ENCODE measurements at regions not wholly inside any gene's neighbourhood (a gene's known extent, or its start where the extent isn't known, plus 50 kb on each side); places are given as distances from the start of the nearest gene placed in this dataset.
A peak's percentile ranks its signal among the peaks of the same experiment; 100 is the strongest.

DNA sequence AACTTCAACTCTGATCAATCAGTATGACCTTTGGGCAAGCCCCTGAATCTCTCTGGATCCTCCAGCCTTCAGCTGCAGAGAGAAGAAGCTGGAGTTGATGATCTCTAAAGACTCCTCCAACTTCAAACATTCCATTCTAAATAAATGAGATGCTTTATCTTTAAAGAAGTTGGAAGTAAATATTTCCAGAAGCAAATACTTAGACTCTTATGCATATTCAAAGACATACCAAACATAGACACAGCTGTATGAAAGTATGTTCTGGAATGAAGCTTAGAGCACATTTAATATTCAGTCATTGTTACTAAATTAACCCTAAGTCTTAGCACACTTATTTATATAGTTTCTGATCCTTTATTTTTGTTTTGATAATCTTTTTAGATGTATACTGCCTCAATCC is 77.6 kb upstream of the ACP3 start:
- no peak for DNase-seq

DNA sequence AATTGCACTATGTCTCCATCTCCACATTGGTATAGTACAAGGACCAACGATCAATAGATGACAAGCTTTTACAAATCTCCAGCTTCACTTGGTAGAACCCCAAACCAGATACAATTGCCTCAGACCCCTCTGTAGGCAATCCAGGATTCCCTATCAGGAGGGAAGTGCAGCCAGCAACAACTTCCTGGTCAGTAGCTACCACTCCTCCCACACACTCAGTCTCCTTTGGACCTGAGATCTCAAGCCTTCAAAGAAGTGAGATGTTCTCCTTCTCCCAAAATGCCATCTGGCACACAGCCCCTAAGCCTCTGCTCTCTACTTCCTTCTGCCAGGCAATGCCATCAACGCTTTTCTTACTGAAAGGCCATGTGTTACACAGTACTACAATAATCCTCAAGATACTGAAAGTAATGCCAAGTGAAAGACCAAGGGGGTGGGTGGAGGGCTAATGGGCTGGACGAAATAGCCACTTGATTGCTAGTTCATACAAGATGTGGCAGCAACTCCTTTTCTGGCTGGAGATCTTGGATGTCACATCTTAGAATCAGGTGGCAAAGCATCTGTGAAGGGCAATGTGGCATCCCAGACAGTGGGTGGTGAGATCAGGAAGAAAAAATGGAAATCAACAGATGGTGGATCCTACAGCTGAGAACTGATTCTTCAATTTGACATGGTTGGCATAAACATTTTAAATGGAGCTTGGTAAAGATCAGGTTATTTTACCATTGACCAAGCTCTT is 75.3 kb upstream of the ACP3 start:
- DNase-seq: no peak

GRCh38 chr3:132242790-132243189 is 74.4 kb upstream of the ACP3 start:
- DNase-seq: no peak

DNA sequence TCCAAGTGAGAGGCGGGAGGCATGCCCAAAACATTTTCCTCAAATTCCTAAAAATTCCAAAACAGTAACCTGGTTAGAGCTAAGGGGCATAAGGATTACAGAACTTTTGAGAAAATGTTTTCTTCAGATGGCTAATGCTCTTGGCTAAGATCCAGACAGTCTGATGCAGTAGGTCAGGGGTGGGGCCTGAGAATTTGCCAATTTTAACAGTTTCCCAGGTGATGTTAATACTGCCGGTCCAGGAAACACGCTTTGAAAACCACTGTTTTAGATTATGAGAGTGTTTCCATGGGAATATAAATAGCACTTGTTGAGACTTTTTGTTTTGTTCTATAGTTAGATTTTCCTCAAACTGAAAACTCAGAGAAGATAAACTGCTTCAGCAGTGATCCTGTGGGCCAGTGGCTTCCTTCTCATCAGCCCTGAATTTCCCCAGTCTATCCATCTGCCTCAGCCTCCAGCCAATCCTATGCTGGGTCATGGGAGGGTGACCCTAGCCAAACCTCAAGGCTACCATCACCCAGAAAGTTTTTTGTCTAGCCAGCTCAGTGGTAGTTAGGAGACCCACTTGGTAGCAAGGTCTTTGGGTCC is 71.6 kb upstream of the ACP3 start:
- no peak for DNase-seq

DNA sequence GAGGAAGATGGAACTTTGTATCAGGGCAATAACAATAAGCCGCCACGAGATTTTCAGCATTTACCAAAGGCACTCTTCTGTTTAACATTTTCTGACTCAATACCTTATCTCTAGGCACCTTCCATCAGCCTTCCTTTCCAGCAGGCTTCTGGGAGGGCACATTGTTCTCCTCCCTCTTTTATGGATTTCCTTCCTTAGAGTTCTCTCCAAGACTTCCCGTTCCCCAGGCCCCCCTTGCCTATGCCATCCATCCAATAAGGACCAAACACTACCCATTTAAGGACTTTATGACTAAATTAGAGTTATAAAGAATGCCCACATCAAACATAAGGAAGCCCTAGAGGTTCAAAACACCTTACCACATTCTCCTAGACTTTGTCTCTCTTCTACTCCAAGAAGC is 71.0 kb upstream of the ACP3 start:
- DNase-seq: no peak

GRCh38 chr3:132247211-132247610 is 70.0 kb upstream of the ACP3 start:
- DNase-seq: no peak

DNA sequence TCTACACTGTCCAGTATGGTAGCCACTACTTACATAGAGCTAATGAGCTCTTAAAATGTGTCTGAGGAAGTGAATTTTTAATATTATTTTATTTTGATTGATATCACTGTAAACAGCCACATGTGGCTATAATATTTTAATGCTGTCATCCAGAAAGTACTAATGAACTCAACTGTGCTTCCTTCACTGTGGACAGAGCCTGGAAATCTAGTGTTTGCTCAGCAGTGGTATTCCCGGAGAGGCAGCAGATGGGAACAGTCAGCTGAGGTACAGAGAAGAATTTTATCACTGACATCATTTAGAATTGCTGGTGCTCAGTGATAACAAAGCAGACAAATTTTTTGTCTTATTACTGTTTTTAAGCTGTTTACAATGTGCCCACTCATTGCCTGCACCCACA is 68.7 kb upstream of the ACP3 start:
- no peak for DNase-seq

- peak; percentile 6 for DNase-seq
Observed at GRCh38 chr3:132253262-132253878, 63.8 kb upstream of the ACP3 start.

DNA sequence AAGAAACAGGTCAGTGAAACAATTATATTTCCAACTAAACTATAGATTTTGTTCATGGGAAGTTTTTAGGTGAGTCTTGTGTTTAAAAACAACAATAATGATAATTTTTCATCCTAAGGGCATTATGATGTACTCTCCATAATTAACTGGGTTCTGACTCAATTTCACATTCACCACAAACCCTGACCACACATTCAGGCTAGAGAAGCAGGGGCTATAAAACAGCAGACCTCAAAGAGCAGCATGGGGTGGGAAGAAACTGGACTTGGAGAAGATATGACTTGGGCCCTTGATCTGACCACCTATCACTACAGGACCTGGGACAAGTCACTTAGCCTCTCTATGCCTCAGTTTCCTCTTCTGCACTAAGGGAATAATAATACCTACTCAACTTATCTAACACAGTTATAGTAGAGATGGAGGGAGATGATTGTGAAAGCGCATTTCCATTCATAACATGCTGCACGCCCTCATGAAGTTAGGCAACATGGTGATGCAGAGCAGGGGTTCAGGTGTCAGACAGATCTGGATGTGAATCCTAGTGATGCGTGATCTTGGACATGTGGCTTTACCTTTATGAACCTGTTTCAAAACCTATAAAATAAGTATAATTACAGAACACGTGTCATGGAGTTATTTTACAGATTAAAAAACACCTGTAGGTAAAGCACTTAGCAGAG is 63.0 kb upstream of the ACP3 start:
- no peak for DNase-seq

- DNase-seq: no peak
Observed at GRCh38 chr3:132255041-132255745, 62.0 kb upstream of the ACP3 start.

DNA sequence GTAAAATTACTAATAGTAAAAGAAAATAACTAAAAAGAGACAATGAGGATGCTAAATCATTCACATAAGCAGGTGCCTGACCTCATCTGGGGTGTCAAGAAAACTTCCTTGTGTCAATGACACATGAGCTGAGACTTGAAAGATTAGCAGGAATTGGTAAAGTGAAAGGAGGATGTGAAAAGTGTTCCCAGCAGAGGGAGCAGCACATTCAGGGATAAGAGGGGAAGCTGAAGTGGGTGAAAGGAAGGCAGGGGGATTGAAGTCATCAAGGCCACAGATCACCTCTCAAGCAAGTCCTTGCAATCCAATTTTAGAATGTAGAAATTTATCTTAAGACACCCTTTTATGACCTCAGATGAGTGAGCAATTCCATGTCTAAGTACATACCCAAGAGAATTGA is 60.2 kb upstream of the ACP3 start:
- DNase-seq: no peak

DNA sequence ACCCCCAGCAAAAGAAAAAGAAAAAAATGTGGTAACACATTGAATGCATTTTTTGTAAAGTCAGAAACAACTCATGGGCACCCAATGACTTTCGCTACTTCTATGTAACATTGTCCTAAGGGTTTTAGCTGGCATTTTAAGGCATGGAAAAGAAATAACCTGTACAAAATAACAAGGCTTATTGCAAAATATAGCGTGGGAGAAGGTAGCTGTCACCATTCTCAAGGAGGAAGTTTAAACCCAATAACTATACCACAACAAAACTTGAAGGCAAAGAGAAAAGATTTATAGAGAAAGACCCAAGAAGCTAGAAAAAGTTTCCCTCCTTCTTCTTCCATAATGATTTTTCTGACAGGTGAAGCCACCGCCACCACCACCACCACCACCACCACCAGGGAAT is 55.7 kb upstream of the ACP3 start:
- DNase-seq: no peak

DNA sequence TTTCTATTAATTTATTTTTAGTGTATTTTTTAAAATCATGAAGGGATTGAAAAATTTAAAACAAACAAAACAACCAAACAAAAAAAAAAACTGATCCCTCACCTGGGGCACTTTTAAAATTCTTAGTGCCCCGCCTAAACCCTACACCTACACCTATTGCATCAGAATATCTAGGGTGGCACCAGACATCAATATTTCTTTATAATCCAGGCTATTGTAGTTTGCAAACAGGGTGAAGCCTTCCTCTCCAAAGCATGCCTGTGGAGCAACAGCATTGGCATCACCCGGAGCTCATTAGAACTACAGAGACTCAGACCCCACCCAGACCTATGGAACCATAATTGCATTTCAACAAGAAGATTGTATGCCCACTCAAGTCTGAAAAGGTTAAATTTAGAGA is 54.9 kb upstream of the ACP3 start:
- no peak for DNase-seq

GRCh38 chr3:132262956-132263355 is 54.3 kb upstream of the ACP3 start:
- DNase-seq: no peak

DNA sequence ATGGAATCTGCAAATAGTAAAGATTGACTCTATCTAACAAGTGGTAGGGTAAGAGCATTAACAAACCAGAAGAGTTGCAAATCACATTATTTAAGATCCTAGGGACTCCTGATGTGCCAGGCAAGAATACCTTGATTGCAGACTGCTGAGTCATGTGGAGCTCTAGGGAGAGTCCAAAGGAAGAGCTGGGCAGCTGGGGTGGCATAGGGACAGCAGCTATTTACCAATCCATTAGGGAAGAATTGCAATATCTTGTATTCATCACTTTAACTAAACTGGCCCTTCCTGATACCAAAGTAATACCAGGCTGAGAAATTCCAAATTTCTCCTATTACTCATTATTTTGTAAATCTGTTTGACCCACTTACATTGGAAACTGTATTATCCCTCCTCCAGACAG is 52.2 kb upstream of the ACP3 start:
- DNase-seq: no peak

DNA sequence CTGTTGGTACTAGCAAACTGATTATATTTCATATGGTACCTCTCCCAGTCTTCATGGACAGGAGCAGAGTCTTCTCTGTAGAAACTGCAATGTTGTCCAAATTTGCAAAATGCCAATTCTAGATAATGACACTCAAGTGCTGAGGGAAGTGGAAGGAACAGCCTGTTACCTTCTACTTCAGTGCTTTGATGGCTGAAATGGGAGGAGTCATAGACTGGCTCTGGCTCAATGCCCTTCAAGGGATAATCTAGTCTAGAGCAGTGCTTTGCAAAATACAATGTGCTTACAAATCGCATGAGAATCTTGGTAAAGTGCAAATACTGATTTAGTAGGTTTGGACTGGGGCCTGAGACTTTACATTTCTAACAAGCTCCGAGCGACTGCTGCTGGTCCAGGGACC is 51.7 kb upstream of the ACP3 start:
- no peak for DNase-seq

DNA sequence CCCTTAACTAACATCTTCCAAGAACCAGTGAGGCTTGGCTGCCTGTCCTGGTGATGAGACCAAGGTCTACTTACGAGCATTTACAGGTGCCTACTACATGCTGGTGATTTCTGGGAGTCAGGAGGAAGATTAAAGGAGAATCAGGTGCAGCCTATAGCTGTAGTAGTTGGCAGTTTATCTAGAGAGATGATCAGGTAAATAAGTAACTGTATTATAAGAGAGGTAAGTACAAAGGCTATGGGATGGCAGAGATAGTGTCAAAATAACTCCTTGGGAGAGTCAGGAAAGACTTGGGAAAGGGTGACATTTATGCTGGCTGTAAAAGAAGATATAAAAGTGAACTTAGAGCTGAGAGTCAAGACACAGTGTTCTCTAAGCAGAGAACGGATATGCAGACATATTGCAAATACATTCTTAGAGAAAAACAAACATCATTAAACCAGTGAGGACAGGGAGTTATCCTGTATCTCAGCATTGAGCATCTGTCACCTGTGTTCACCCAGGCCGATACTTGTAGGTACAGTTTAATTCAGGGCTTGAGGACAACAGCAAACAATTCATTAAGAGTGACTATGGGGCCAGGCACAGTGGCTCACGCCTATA is 49.7 kb upstream of the ACP3 start:
- no peak for DNase-seq

Measured in activated CD4-positive, alpha-beta T cell treated with anti-CD3 and anti-CD28 coated beads for 48 hours (primary cell).